Activated gamma-delta T cell (primary cell): ENCODE measurements at regions not wholly inside any gene's neighbourhood (a gene's known extent, or its start where the extent isn't known, plus 50 kb on each side); places are given as distances from the start of the nearest gene placed in this dataset.
"Not testable (repeated sequence)": the region's sequence is repeated elsewhere in the genome, so short reads cannot be mapped to it uniquely, and the experiment has no call there.

Source experiments
- DNase-seq: peaks from one replicate; lab custom pipeline; 2025; lab: John Stamatoyannopoulos, UW

GRCh38 chr2:194686569-194686968, 970.5 kb upstream of the SLC39A10 start:
- DNase-seq = no peak

- DNase-seq = no peak
Observed at GRCh38 chr2:194674043-194674442, 983.0 kb upstream of the SLC39A10 start.

- no peak for DNase-seq
Observed at GRCh38 chr2:194672994-194673393, 984.0 kb upstream of the SLC39A10 start.

GRCh38 chr2:194661431-194661830, 995.6 kb upstream of the SLC39A10 start:
- no peak for DNase-seq

GRCh38 chr2:194639057-194639456, 1018.0 kb upstream of the SLC39A10 start:
- not testable (repeated sequence) for DNase-seq

- no peak for DNase-seq
Observed at GRCh38 chr2:194621945-194622344, 1035.1 kb upstream of the SLC39A10 start.

GRCh38 chr2:194619366-194619765, 1037.7 kb upstream of the SLC39A10 start:
- DNase-seq = no peak

- no peak for DNase-seq
Observed at GRCh38 chr2:194618432-194618831, 1038.6 kb upstream of the SLC39A10 start.

- no peak for DNase-seq
Observed at GRCh38 chr2:194616334-194616733, 1040.7 kb upstream of the SLC39A10 start.

- no peak for DNase-seq
Observed at GRCh38 chr2:194610297-194610696, 1046.7 kb upstream of the SLC39A10 start.

- DNase-seq = no peak
Observed at GRCh38 chr2:194603429-194603828, 1053.6 kb upstream of the SLC39A10 start.

GRCh38 chr2:194602750-194603149, 1054.3 kb upstream of the SLC39A10 start:
- no peak for DNase-seq

- no peak for DNase-seq
Observed at GRCh38 chr2:194591192-194591591, 1065.8 kb upstream of the SLC39A10 start.

- no peak for DNase-seq
Observed at GRCh38 chr2:194587739-194588270, 1069.2 kb upstream of the SLC39A10 start.

- no peak for DNase-seq
Observed at GRCh38 chr2:194567661-194568017, 1089.4 kb upstream of the SLC39A10 start.

GRCh38 chr2:194566907-194567660, 1089.9 kb upstream of the SLC39A10 start:
- no peak for DNase-seq

- DNase-seq = no peak
Observed at GRCh38 chr2:194564422-194564821, 1092.6 kb upstream of the SLC39A10 start.

GRCh38 chr2:194562329-194562728, 1094.7 kb upstream of the SLC39A10 start:
- DNase-seq = no peak

- no peak for DNase-seq
Observed at GRCh38 chr2:194559964-194560363, 1097.1 kb upstream of the SLC39A10 start.

GRCh38 chr2:194559523-194559922, 1097.5 kb upstream of the SLC39A10 start:
- DNase-seq = no peak

- DNase-seq = no peak
Observed at GRCh38 chr2:194557993-194558392, 1099.0 kb upstream of the SLC39A10 start.

- no peak for DNase-seq
Observed at GRCh38 chr2:194556629-194557028, 1100.4 kb upstream of the SLC39A10 start.

- DNase-seq = no peak
Observed at GRCh38 chr2:194553980-194554379, 1103.0 kb upstream of the SLC39A10 start.

- no peak for DNase-seq
Observed at GRCh38 chr2:194550702-194551101, 1106.3 kb upstream of the SLC39A10 start.
